ENCODE measurements at regions not wholly inside any gene's neighbourhood (a gene's known extent, or its start where the extent isn't known, plus 50 kb on each side); places are given as distances from the start of the nearest gene placed in this dataset.

- Histone ChIP-seq H3K27me3 (ENCODE audit: insufficient read depth, poor library complexity, severe bottlenecking) (no peaks in the 10 kb centered on the region), H3K36me3 (ENCODE audit: low read depth) (no peaks in the 10 kb centered on the region), H3K4me1 (ENCODE audit: insufficient read depth, poor library complexity, severe bottlenecking) (no peaks in the 10 kb centered on the region), H3K27ac (ENCODE audit: poor library complexity, severe bottlenecking) (no peak overlapping the region), H3K4me3 (ENCODE audit: severe bottlenecking) (no peak overlapping the region), H3K9me3 (ENCODE audit: severe bottlenecking) (no peaks in the 10 kb centered on the region)
- no peak for TF ChIP-seq CTCF (IDR thresholded peaks at IDR 0.05; ENCODE audit: poor library complexity, severe bottlenecking)
- peak; percentile 14 for DNase-seq (ENCODE audit: low spot score)
- ATAC-seq (ENCODE audit: low read depth): no peak
Measured at GRCh38 chr2:128446049-128446873, 127.6 kb upstream of the HS6ST1 start.

GRCh38 chr2:128446874-128447537, 128.3 kb upstream of the HS6ST1 start:
- Histone ChIP-seq H3K36me3 (ENCODE audit: low read depth) (no peaks in the 10 kb centered on the region), H3K4me1 (ENCODE audit: insufficient read depth, poor library complexity, severe bottlenecking) (no peaks in the 10 kb centered on the region), H3K27me3 (ENCODE audit: insufficient read depth, poor library complexity, severe bottlenecking) (no peaks in the 10 kb centered on the region), H3K27ac (ENCODE audit: poor library complexity, severe bottlenecking) (no peak overlapping the region), H3K9me3 (ENCODE audit: severe bottlenecking) (no peaks in the 10 kb centered on the region), H3K4me3 (ENCODE audit: severe bottlenecking) (no peak overlapping the region)
- ATAC-seq (ENCODE audit: low read depth) (no peak), DNase-seq (ENCODE audit: low spot score) (peak; percentile 52)
- TF ChIP-seq CTCF (IDR thresholded peaks at IDR 0.05; ENCODE audit: poor library complexity, severe bottlenecking): no peak

- no peaks in the 10 kb centered on the region for H3K4me1 ChIP-seq (ENCODE audit: insufficient read depth, poor library complexity, severe bottlenecking)
- no peak overlapping the region for H3K27ac ChIP-seq (ENCODE audit: poor library complexity, severe bottlenecking)
- H3K9me3 ChIP-seq (ENCODE audit: severe bottlenecking): no peaks in the 10 kb centered on the region
- no peak overlapping the region for H3K4me3 ChIP-seq (ENCODE audit: severe bottlenecking)
- TF ChIP-seq CTCF (IDR thresholded peaks at IDR 0.05; ENCODE audit: poor library complexity, severe bottlenecking): no peak
- no peak for ATAC-seq (ENCODE audit: low read depth)
- H3K36me3 ChIP-seq (ENCODE audit: low read depth): no peaks in the 10 kb centered on the region
- no peaks in the 10 kb centered on the region for H3K27me3 ChIP-seq (ENCODE audit: insufficient read depth, poor library complexity, severe bottlenecking)
- peak; percentile 28 for DNase-seq (ENCODE audit: low spot score)
Measured at GRCh38 chr2:128447538-128447995, 128.9 kb upstream of the HS6ST1 start.

- DNase-seq (ENCODE audit: low spot score): peak; percentile 34
- H3K4me1 ChIP-seq (ENCODE audit: insufficient read depth, poor library complexity, severe bottlenecking): no peaks in the 10 kb centered on the region
- H3K27me3 ChIP-seq (ENCODE audit: insufficient read depth, poor library complexity, severe bottlenecking): no peaks in the 10 kb centered on the region
- H3K9me3 ChIP-seq (ENCODE audit: severe bottlenecking): no peaks in the 10 kb centered on the region
- no peak overlapping the region for H3K4me3 ChIP-seq (ENCODE audit: severe bottlenecking)
- no peaks in the 10 kb centered on the region for H3K36me3 ChIP-seq (ENCODE audit: low read depth)
- TF ChIP-seq CTCF (IDR thresholded peaks at IDR 0.05; ENCODE audit: poor library complexity, severe bottlenecking): no peak
- H3K27ac ChIP-seq (ENCODE audit: poor library complexity, severe bottlenecking): no peak overlapping the region
- no peak for ATAC-seq (ENCODE audit: low read depth)
Measured at GRCh38 chr2:128448331-128449225, 129.9 kb upstream of the HS6ST1 start.
